H1 (cell line): ENCODE measurements at regions not wholly inside any gene's neighbourhood (a gene's known extent, or its start where the extent isn't known, plus 50 kb on each side); places are given as distances from the start of the nearest gene placed in this dataset.

ENCODE experiments used
- CTCF ChIA-PET: fragments of 300-600 bp; sonication (Branson Sonifier 250); formaldehyde crosslinking; loops from one replicate; lab custom pipeline; 2021; ENCODE audit not compliant: partially characterized antibody; lab: Charles Lee
- POLR2A ChIA-PET: fragments of 300-600 bp; sonication (Branson Sonifier 250); formaldehyde crosslinking; loops from one replicate; lab custom pipeline; 2021; ENCODE audit warnings: inconsistent platforms; ENCODE audit not compliant: partially characterized antibody; lab: Charles Lee
- DNase-seq, 2 experiments: peaks; one replicate each; pipeline versions ENCODE4 v3.0.0 to v3.0.0-alpha.2; 2010 to 2022; ENCODE audit warnings: low spot score in 2 of 2, low read depth in 1 of 2, mixed read lengths in 1 of 2
- FAIRE-seq: peaks from 2 replicates; lab custom pipeline; 2011; peaks lifted over from hg19 to GRCh38; lab: Jason Lieb, UNC
- H2AFZ ChIP-seq: 2 replicates; pipeline ENCODE4 v1.8.1; 2012; ENCODE audit warnings: low read length, inconsistent platforms
- H2AK5ac ChIP-seq: 2 replicates; pipeline ENCODE4 v1.6.1; 2013; ENCODE audit warnings: low read depth, low read length
- H2BK120ac ChIP-seq: replicated peaks from 2 replicates; pipeline ENCODE3; 2013; ENCODE audit warnings: low read depth, low read length, inconsistent platforms
- H2BK12ac ChIP-seq: 2 replicates; pipeline ENCODE4 v1.6.1; 2013; ENCODE audit warnings: low read depth, low read length
- H2BK15ac ChIP-seq: 2 replicates; pipeline ENCODE4 v1.6.1; 2013; ENCODE audit warnings: low read length
- H2BK20ac ChIP-seq: 2 replicates; pipeline ENCODE4 v1.6.1; 2013; ENCODE audit warnings: low read length
- H2BK5ac ChIP-seq: 2 replicates; pipeline ENCODE4 v1.6.1; 2013; ENCODE audit warnings: low read depth, low read length
- H3K14ac ChIP-seq: 2 replicates; pipeline ENCODE4 v1.6.1; 2013; ENCODE audit warnings: inconsistent platforms; ENCODE audit not compliant: insufficient read length
- H3K18ac ChIP-seq: 2 replicates; pipeline ENCODE4 v1.6.1; 2013; ENCODE audit warnings: low read length; ENCODE audit errors: extremely low read depth
- H3K23ac ChIP-seq: 2 replicates; pipeline ENCODE4 v1.6.1; 2013; ENCODE audit warnings: inconsistent platforms; ENCODE audit not compliant: insufficient read length
- H3K23me2 ChIP-seq: 2 replicates; pipeline ENCODE4 v1.6.1; 2013; ENCODE audit warnings: low read depth, low read length
- H3K27ac ChIP-seq: 2 replicates; pipeline ENCODE4 v1.6.1; 2011; ENCODE audit warnings: low read depth, low read length, inconsistent platforms
- H3K27me3 ChIP-seq, 4 experiments: replicated peaks in 1 of 4; 1 replicate in 1 of 4; 2 replicates in 3 of 4; pipeline versions ENCODE4 v1.6.1 to v1.8.1; 2011 to 2013; ENCODE audit warnings: low read length in 3 of 4, mild to moderate bottlenecking in 3 of 4, inconsistent platforms in 2 of 4, mixed read lengths in 2 of 4, moderate library complexity in 1 of 4; ENCODE audit not compliant: control insufficient read depth in 3 of 4, insufficient read depth in 3 of 4; ENCODE audit errors: extremely low read depth in 1 of 4
- H3K36me3 ChIP-seq, 4 experiments: 2 replicates each; pipeline versions ENCODE4 v1.6.1 to v1.8.1; 2011 to 2013; ENCODE audit warnings: mild to moderate bottlenecking in 4 of 4, low read length in 3 of 4, moderate library complexity in 2 of 4, control low read depth in 1 of 4, inconsistent platforms in 1 of 4; ENCODE audit not compliant: insufficient read depth in 4 of 4, control insufficient read depth in 2 of 4
- H3K4ac ChIP-seq: replicated peaks from 2 replicates; pipeline ENCODE3; 2013; ENCODE audit warnings: low read length, low read depth, mixed read lengths, inconsistent platforms; ENCODE audit not compliant: insufficient read length
- H3K4me1 ChIP-seq, 4 experiments: replicated peaks in 1 of 4; 1 replicate in 1 of 4; 2 replicates in 3 of 4; pipeline versions ENCODE4 v1.6.1 to v1.8.1; 2011 to 2013; ENCODE audit warnings: low read length in 3 of 4, inconsistent platforms in 2 of 4, mixed read lengths in 1 of 4; ENCODE audit not compliant: insufficient read depth in 4 of 4, control insufficient read depth in 3 of 4
- H3K4me2 ChIP-seq, 2 experiments: 2 replicates each; pipeline versions ENCODE4 v1.6.1 to v1.8.1; 2011 to 2013; ENCODE audit warnings: low read depth in 2 of 2, low read length in 2 of 2, control low read depth in 1 of 2, inconsistent platforms in 1 of 2, mild to moderate bottlenecking in 1 of 2; ENCODE audit not compliant: insufficient read depth in 1 of 2
- H3K4me3 ChIP-seq, 4 experiments: fragments of 200-600, 300-600 bp in 1 of 4; sonication (generic), shearing (Covaris generic), sonication (Bioruptor Twin) in 1 of 4; 2 replicates each; pipeline versions ENCODE4 v1.5.1 to v1.8.1; 2011 to 2016; ENCODE audit warnings: low read length in 4 of 4, low read depth in 3 of 4, control low read depth in 2 of 4, inconsistent platforms in 2 of 4, mild to moderate bottlenecking in 2 of 4, mixed read lengths in 1 of 4, moderate library complexity in 1 of 4; ENCODE audit not compliant: insufficient read depth in 2 of 4; ENCODE audit errors: extremely low read depth in 1 of 4
- H3K56ac ChIP-seq: replicated peaks from 2 replicates; pipeline ENCODE3; 2013; ENCODE audit warnings: low read depth, mild to moderate bottlenecking, mixed read lengths, low read length, inconsistent platforms; ENCODE audit not compliant: insufficient read length
- H3K79me1 ChIP-seq: 2 replicates; pipeline ENCODE4 v1.6.1; 2013; ENCODE audit warnings: low read depth, low read length, control low read depth
- H3K79me2 ChIP-seq, 2 experiments: 2 replicates each; pipeline versions ENCODE4 v1.6.1 to v1.8.1; 2012 to 2013; ENCODE audit warnings: low read length in 2 of 2, mild to moderate bottlenecking in 2 of 2, inconsistent platforms in 1 of 2; ENCODE audit not compliant: insufficient read depth in 2 of 2, control insufficient read depth in 1 of 2
- H3K9ac ChIP-seq, 4 experiments: replicated peaks in 1 of 4; 1 replicate in 1 of 4; 2 replicates in 3 of 4; pipeline versions ENCODE4 v1.6.1 to v1.8.1; 2011 to 2013; ENCODE audit warnings: low read depth in 3 of 4, low read length in 3 of 4, control low read depth in 2 of 4, mild to moderate bottlenecking in 2 of 4, moderate library complexity in 2 of 4, inconsistent platforms in 1 of 4; ENCODE audit errors: extremely low read depth in 1 of 4
- H3K9me3 ChIP-seq, 2 experiments: 2 replicates each; pipeline versions ENCODE4 v1.6.1 to v1.8.1; 2012 to 2013; ENCODE audit warnings: mild to moderate bottlenecking in 2 of 2, moderate library complexity in 2 of 2, control low read depth in 1 of 2, inconsistent platforms in 1 of 2, low read depth in 1 of 2, low read length in 1 of 2, mixed read lengths in 1 of 2; ENCODE audit not compliant: insufficient read depth in 2 of 2
- H4K20me1 ChIP-seq, 2 experiments: replicated peaks in 1 of 2; 2 replicates each; pipeline versions ENCODE3 to v1.8.1; 2011 to 2013; ENCODE audit warnings: inconsistent platforms in 2 of 2, low read length in 2 of 2, mild to moderate bottlenecking in 1 of 2; ENCODE audit not compliant: insufficient read depth in 2 of 2, control insufficient read depth in 1 of 2
- H4K5ac ChIP-seq: 2 replicates; pipeline ENCODE4 v1.6.1; 2013; ENCODE audit warnings: low read length, low read depth, mixed read lengths, inconsistent platforms; ENCODE audit not compliant: insufficient read length
- H4K8ac ChIP-seq: 2 replicates; pipeline ENCODE4 v1.8.0; 2013; ENCODE audit warnings: mild to moderate bottlenecking, moderate library complexity, low read length, inconsistent platforms; ENCODE audit not compliant: insufficient read depth; ENCODE audit errors: extremely low read depth
- H4K91ac ChIP-seq: replicated peaks from 2 replicates; pipeline ENCODE3; 2013; ENCODE audit warnings: low read length, mixed read lengths, inconsistent platforms; ENCODE audit not compliant: insufficient read length
- POU5F1 ChIP-seq: IDR thresholded peaks from 2 replicates; pipeline ENCODE4 v1.6.1; 2011; ENCODE audit warnings: low read depth, mild to moderate bottlenecking, low read length, moderate library complexity
- ZNF274 ChIP-seq: IDR thresholded peaks from 2 replicates; pipeline ENCODE4 v1.7.0; 2012; ENCODE audit warnings: low read length, borderline replicate concordance; ENCODE audit errors: extremely low read depth
- WGBS, 2 experiments: shearing (Covaris generic) in 1 of 2; methylation state at CpG; one replicate each; pipeline versions ENCODE4 v1.1.6 to v1.1.7; 2013 to 2015; ENCODE audit warnings: low lambda C conversion rate in 2 of 2, mixed read lengths in 2 of 2, inconsistent platforms in 1 of 2, low coverage in 1 of 2, missing lambda C conversion rate in 1 of 2; ENCODE audit not compliant: insufficient replicate concordance in 2 of 2, insufficient coverage in 1 of 2, insufficient read length in 1 of 2; ENCODE audit errors: extremely low coverage in 1 of 2, missing lambda C conversion rate in 1 of 2; 5-methylcytosine and 5-hydroxymethylcytosine counted together

DNA sequence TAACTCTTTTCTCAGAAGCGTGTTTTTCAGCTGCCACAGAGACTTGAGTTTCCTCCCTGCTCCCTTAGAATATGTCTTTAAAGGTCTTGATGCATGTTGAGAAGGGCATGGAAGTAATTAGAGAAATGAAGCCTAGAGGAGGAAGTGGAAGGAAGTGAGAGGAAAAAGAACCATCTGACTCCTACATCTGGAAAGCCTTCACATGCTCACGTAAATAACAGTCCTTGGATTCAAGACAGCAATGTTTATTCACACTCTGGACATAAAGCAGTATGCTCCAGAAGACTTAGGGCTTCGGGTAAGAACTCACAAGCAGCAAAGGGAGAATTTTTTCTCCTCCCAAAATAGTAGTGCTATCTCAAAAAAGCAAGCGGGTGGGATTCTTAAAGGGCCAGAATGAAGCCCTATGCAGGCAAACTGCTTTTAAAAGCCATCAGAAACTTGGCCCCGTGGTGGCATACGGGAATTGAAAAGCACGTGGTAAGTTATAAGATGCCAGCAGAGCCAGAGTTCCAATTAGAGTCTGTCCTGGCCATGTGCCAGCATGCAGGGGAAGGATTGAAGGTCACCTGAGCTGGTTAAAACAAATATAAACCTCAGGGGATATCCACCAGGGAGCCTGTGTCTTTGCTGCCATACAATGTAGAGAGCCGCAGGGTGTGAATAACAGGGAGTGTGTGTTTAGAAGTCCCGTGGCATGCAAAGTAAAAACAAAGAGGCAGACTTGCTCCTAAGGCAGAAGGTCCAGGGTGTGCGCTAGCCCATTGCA lies 380.8 kb upstream of the NDN start:
- Histone ChIP-seq H3K9me3 (peaks cover 20 to 42% of the 10 kb centered on the region in 2 experiments; a peak in 3 of 4 replicates), H2BK120ac (no peak overlapping the region), H3K79me1 (no peaks in the 10 kb centered on the region), H3K4me2 (no peak overlapping the region), H3K18ac (no peak overlapping the region), H3K79me2 (no peaks in the 10 kb centered on the region), H3K14ac (no peak overlapping the region), H4K8ac (no peak overlapping the region), H4K20me1 (no peaks in the 10 kb centered on the region), H2BK12ac (no peak overlapping the region), H4K5ac (no peak overlapping the region), H3K27me3 (no peaks in the 10 kb centered on the region), H2BK15ac (no peak overlapping the region), H3K4me3 (no peak overlapping the region), H3K36me3 (no peaks in the 10 kb centered on the region), H2AK5ac (no peak overlapping the region), H2BK5ac (no peak overlapping the region), H3K23ac (no peak overlapping the region), H3K9ac (no peak overlapping the region), H3K4me1 (no peaks in the 10 kb centered on the region), H2BK20ac (no peak overlapping the region), H3K23me2 (no peaks in the 10 kb centered on the region), H3K56ac (no peak overlapping the region), H3K4ac (no peak overlapping the region), H3K27ac (no peak overlapping the region), H2AFZ (no peak overlapping the region), H4K91ac (no peak overlapping the region)
- ChIA-PET POLR2A (no interaction called here), CTCF (interaction anchor here (0.7 kb wide), 1 partner anchor 694 kb away, joined by 3 read pairs; no protein-coding TSS in a partner anchor)
- no peak for FAIRE-seq
- DNase-seq = no peak
- 81% methylated on average over 10 of the region's 10 CpGs; no CpG with 5 or more reads in 1 of the 2 experiments for WGBS, 2 experiments
- TF ChIP-seq ZNF274 (no peak), POU5F1 (no peak)
